Ovary (tissue), 3 donors: ENCODE measurements at regions not wholly inside any gene's neighbourhood (a gene's known extent, or its start where the extent isn't known, plus 50 kb on each side); places are given as distances from the start of the nearest gene placed in this dataset.

Source experiments
- CTCF ChIP-seq, 3 donors: fragments of 450-650 bp in 2 of 3; fragments of 200-600 bp in 1 of 3; IDR thresholded peaks; one replicate each; pipeline versions ENCODE4 v1.5.1 to v1.8.0; 2016 to 2022; ENCODE audit warnings: antibody characterized with exemption in 3 of 3, mild to moderate bottlenecking in 1 of 3
- POLR2A ChIP-seq: fragments of 450-650 bp; IDR thresholded peaks from one replicate; pipeline ENCODE4 v1.6.1; 2017; ENCODE audit warnings: antibody characterized with exemption, mild to moderate bottlenecking, moderate library complexity
- donor health status: DM: no; HTN: no; CAD: no.

GRCh38 chr7:126022452-126022851 is 1092.8 kb upstream of the POT1 start:
- TF ChIP-seq POLR2A: no peak
- TF ChIP-seq CTCF (IDR thresholded peaks at IDR 0.05): no peak
